Ovary (tissue), 7 donors: ENCODE measurements at regions not wholly inside any gene's neighbourhood (a gene's known extent, or its start where the extent isn't known, plus 50 kb on each side); places are given as distances from the start of the nearest gene placed in this dataset.

Source experiments
- DNase-seq, 5 donors: peaks; one replicate each; pipeline ENCODE4 v3.0.0-alpha.2; 2019 to 2020
- H3K27ac ChIP-seq, 2 donors: fragments of 200-600 bp; one replicate each; pipeline versions ENCODE4 v1.5.1 to v1.8.0; 2019 to 2022
- H3K27me3 ChIP-seq: fragments of 200-600 bp; one replicate; pipeline ENCODE4 v1.8.0; 2022
- H3K36me3 ChIP-seq: fragments of 200-600 bp; sonication (generic); one replicate; pipeline ENCODE4 v1.5.1; 2019
- H3K4me1 ChIP-seq: one replicate; pipeline ENCODE4 v1.8.1; 2013; ENCODE audit warnings: mild to moderate bottlenecking, moderate library complexity; ENCODE audit not compliant: insufficient read depth
- H3K4me3 ChIP-seq: fragments of 200-600 bp; sonication (generic); one replicate; pipeline ENCODE4 v1.5.1; 2017
- H3K9me3 ChIP-seq, 2 donors: fragments of 200-600 bp in 1 of 2; sonication (generic) in 1 of 2; one replicate each; pipeline versions ENCODE4 v1.5.1 to v1.8.1; 2013 to 2019; ENCODE audit warnings: mild to moderate bottlenecking in 1 of 2, moderate library complexity in 1 of 2
- CTCF ChIP-seq, 3 donors: fragments of 450-650 bp in 2 of 3; fragments of 200-600 bp in 1 of 3; IDR thresholded peaks; one replicate each; pipeline versions ENCODE4 v1.5.1 to v1.8.0; 2016 to 2022; ENCODE audit warnings: antibody characterized with exemption in 3 of 3, mild to moderate bottlenecking in 1 of 3
- EP300 ChIP-seq: sonication (generic); formaldehyde crosslinking; IDR thresholded peaks from one replicate; pipeline ENCODE4 v1.6.1; 2017; ENCODE audit warnings: antibody characterized with exemption
- POLR2A ChIP-seq: fragments of 450-650 bp; IDR thresholded peaks from one replicate; pipeline ENCODE4 v1.6.1; 2017; ENCODE audit warnings: antibody characterized with exemption, mild to moderate bottlenecking, moderate library complexity
- WGBS, 3 donors: extraction: QIAGEN DNeasy Blood & Tissue Kit in 1 of 3; methylation state at CpG; one replicate each; pipeline versions ENCODE4 v1.1.5 to v1.1.7; 2013 to 2017; 5-methylcytosine and 5-hydroxymethylcytosine counted together
- intact Hi-C, 4 donors: fragments of 100-400 bp; cut with DNase I; formaldehyde crosslinking; loops; one replicate each; pipeline versions ENCODE4 v1.11.0 to v1.15.1; 2022 to 2023
- donor health status: DM: no; HTN: no; CAD: no; lungs with moderate emphysema.
- donor health status: DM: no; HTN: no; CAD: no.
- donor health status: Bipolar disorder and iron deficiency.
- donor health status: DM: no; HTN: no; CAD: no.
- donor health status: DM: yes; HTN: yes; CAD: no.

- Histone ChIP-seq H3K36me3 (no peaks in the 10 kb centered on the region), H3K4me3 (no peak overlapping the region), H3K27me3 (no peaks in the 10 kb centered on the region), H3K9me3 (no peaks in the 10 kb centered on the region), H3K27ac (no peak overlapping the region), H3K4me1 (no peaks in the 10 kb centered on the region)
- intact Hi-C loops = no loop called here
- 59 to 72% (median 64%) methylated on average over 1 of the region's 1 CpG for WGBS, 3 donors
- no peak for DNase-seq
- TF ChIP-seq POLR2A (no peak), CTCF (IDR thresholded peaks at IDR 0.05) (no peak), EP300 (no peak)
These were observed 230.4 kb downstream of the CMPK2 start for GRCh38 chr2:6635296-6635695.

- Histone ChIP-seq H3K27me3 (no peaks in the 10 kb centered on the region), H3K9me3 (no peaks in the 10 kb centered on the region), H3K4me1 (no peaks in the 10 kb centered on the region), H3K27ac (no peak overlapping the region), H3K4me3 (no peak overlapping the region), H3K36me3 (no peaks in the 10 kb centered on the region)
- no peak for DNase-seq
- intact Hi-C loops = no loop called here
- 24 to 41% (median 28%) methylated on average over 2 of the region's 2 CpGs for WGBS, 3 donors
- TF ChIP-seq POLR2A (no peak), CTCF (IDR thresholded peaks at IDR 0.05) (no peak), EP300 (no peak)
These were observed 228.4 kb downstream of the CMPK2 start for GRCh38 chr2:6637330-6637729.

GRCh38 chr2:6639929-6640620, 225.6 kb downstream of the CMPK2 start:
- no peak for DNase-seq
- Histone ChIP-seq H3K4me1 (no peaks in the 10 kb centered on the region), H3K36me3 (no peaks in the 10 kb centered on the region), H3K27me3 (no peaks in the 10 kb centered on the region), H3K9me3 (no peaks in the 10 kb centered on the region), H3K27ac (no peak overlapping the region), H3K4me3 (no peak overlapping the region)
- TF ChIP-seq EP300 (no peak), CTCF (IDR thresholded peaks at IDR 0.05) (no peak), POLR2A (no peak)
- 38 to 43% (median 40%) methylated on average over 3 of the region's 3 CpGs for WGBS, 3 donors
- intact Hi-C loops = no loop called here

- Histone ChIP-seq H3K27ac (no peak overlapping the region), H3K36me3 (no peaks in the 10 kb centered on the region), H3K4me1 (no peaks in the 10 kb centered on the region), H3K27me3 (no peaks in the 10 kb centered on the region), H3K4me3 (no peak overlapping the region), H3K9me3 (no peaks in the 10 kb centered on the region)
- intact Hi-C loops = no loop called here
- TF ChIP-seq CTCF (IDR thresholded peaks at IDR 0.05) (no peak), POLR2A (no peak), EP300 (no peak)
- DNase-seq = no peak
- WGBS, 3 donors = 69 to 72% (median 72%) methylated on average over 1 of the region's 1 CpG
These were observed 225.1 kb downstream of the CMPK2 start for GRCh38 chr2:6640621-6641015.
